ENCODE measurements at regions not wholly inside any gene's neighbourhood (a gene's known extent, or its start where the extent isn't known, plus 50 kb on each side); places are given as distances from the start of the nearest gene placed in this dataset.

GRCh38 chr15:25183581-25184251 lies 228.9 kb downstream of the SNRPN start:
- no peak overlapping the region for H3K4me3 ChIP-seq (replicated peaks; ENCODE audit: low read depth, low read length)
- no peaks in the 10 kb centered on the region for H3K27me3 ChIP-seq (replicated peaks; ENCODE audit: control insufficient read depth, insufficient read depth, low read length)
- TF ChIP-seq CTCF (IDR thresholded peaks at IDR 0.05; ENCODE audit: insufficient read depth, low read length, poor library complexity, severe bottlenecking) = no peak
- no peak for DNase-seq (ENCODE audit: extremely low read depth, insufficient read length)
- no peaks in the 10 kb centered on the region for H3K36me3 ChIP-seq (ENCODE audit: control insufficient read depth, insufficient read depth, low read length)

GRCh38 chr15:25184356-25185155 lies 229.8 kb downstream of the SNRPN start:
- no peaks in the 10 kb centered on the region for H3K36me3 ChIP-seq (ENCODE audit: control insufficient read depth, insufficient read depth, low read length)
- TF ChIP-seq CTCF (IDR thresholded peaks at IDR 0.05; ENCODE audit: insufficient read depth, low read length, poor library complexity, severe bottlenecking) = no peak
- DNase-seq (ENCODE audit: extremely low read depth, insufficient read length) = no peak
- H3K27me3 ChIP-seq (replicated peaks; ENCODE audit: control insufficient read depth, insufficient read depth, low read length) = no peaks in the 10 kb centered on the region
- no peak overlapping the region for H3K4me3 ChIP-seq (replicated peaks; ENCODE audit: low read depth, low read length)

- no peak for TF ChIP-seq CTCF (IDR thresholded peaks at IDR 0.05; ENCODE audit: insufficient read depth, low read length, poor library complexity, severe bottlenecking)
- DNase-seq (ENCODE audit: extremely low read depth, insufficient read length) = no peak
- Histone ChIP-seq H3K36me3 (ENCODE audit: control insufficient read depth, insufficient read depth, low read length) (no peaks in the 10 kb centered on the region), H3K27me3 (replicated peaks; ENCODE audit: control insufficient read depth, insufficient read depth, low read length) (no peaks in the 10 kb centered on the region), H3K4me3 (replicated peaks; ENCODE audit: low read depth, low read length) (no peak overlapping the region)
Observed at GRCh38 chr15:25185156-25185710, 230.4 kb downstream of the SNRPN start.

GRCh38 chr15:25185791-25186190 lies 231.0 kb downstream of the SNRPN start:
- DNase-seq (ENCODE audit: extremely low read depth, insufficient read length) = no peak
- TF ChIP-seq CTCF (IDR thresholded peaks at IDR 0.05; ENCODE audit: insufficient read depth, low read length, poor library complexity, severe bottlenecking) = no peak
- Histone ChIP-seq H3K27me3 (replicated peaks; ENCODE audit: control insufficient read depth, insufficient read depth, low read length) (no peaks in the 10 kb centered on the region), H3K36me3 (ENCODE audit: control insufficient read depth, insufficient read depth, low read length) (no peaks in the 10 kb centered on the region), H3K4me3 (replicated peaks; ENCODE audit: low read depth, low read length) (no peak overlapping the region)

- Histone ChIP-seq H3K36me3 (ENCODE audit: control insufficient read depth, insufficient read depth, low read length) (no peaks in the 10 kb centered on the region), H3K4me3 (replicated peaks; ENCODE audit: low read depth, low read length) (no peak overlapping the region), H3K27me3 (replicated peaks; ENCODE audit: control insufficient read depth, insufficient read depth, low read length) (no peaks in the 10 kb centered on the region)
- no peak for DNase-seq (ENCODE audit: extremely low read depth, insufficient read length)
- no peak for TF ChIP-seq CTCF (IDR thresholded peaks at IDR 0.05; ENCODE audit: insufficient read depth, low read length, poor library complexity, severe bottlenecking)
Observed at GRCh38 chr15:25186411-25186810, 231.6 kb downstream of the SNRPN start.

Data from GM06990 (cell line).